NOMO-1 treated with DMSO at 0.1 percent for 48 hours (cell line): ENCODE measurements at regions not wholly inside any gene's neighbourhood (a gene's known extent, or its start where the extent isn't known, plus 50 kb on each side); places are given as distances from the start of the nearest gene placed in this dataset.

Experiments used
- DNase-seq: peaks from one replicate; lab custom pipeline; 2025; ENCODE audit not compliant: unreplicated experiment; lab: John Stamatoyannopoulos, UW

- no peak for DNase-seq
These were observed 133.5 kb upstream of the ONECUT1 start for GRCh38 chr15:52923626-52924025.

DNA sequence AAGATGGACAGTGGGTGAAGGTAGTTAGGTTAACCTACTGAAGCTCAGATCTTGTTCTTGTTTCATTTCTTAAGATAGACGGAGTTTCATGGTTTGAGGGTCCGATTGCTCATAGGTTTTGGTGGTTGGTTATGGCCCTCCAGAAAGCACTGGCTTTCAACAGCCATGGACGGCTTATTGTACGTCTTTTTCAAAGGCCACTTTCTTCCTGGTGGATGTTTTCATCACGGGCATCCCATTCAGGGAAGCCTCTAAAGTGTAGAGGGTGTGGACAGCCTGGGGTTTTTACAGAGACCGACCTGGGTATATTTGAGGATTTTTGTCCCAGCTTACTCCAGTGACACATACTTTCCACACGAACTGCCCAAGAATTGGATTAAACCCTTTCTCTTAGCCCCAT, 132.7 kb upstream of the ONECUT1 start:
- DNase-seq = no peak

DNA sequence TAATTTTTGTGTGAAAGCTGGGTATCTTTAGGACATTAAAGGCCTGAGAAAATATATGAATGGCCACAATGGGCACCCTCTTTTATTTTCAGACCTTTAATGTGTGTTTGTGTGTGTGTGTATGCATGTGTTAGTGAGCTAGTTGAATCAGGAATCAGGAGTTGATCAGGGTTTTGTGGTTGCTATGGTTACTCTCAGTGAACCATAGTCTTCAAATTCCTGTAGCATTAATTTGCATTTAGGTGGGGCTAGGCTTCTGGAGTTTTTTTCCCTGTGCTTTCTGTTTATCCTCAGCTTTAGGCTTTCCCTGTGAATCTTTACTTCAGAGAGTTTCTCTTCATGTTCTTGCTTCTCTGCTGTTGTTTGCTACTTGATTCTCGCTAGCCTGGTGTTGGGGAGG, 122.0 kb upstream of the ONECUT1 start:
- no peak for DNase-seq

GRCh38 chr15:52893338-52893737, 103.2 kb upstream of the ONECUT1 start:
- DNase-seq = no peak

DNA sequence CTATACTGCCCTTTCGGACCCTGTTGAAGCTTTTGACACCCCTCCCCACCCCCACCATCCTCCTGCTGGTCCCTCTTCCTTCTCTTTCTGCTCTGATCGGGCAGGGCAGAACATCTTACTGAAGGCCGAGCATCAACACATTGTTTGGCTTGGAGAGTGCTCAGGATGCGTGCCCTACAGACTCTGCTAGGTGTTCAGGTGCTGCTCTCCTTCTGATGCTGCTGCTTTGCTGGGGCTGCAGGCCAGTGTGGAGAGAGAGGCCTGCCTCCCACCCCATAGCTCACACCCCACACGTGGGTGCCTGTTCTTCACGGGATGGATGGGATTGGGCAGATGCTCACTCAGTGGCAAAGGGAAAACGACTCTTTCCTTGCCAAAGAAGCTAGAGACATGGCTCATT, 89.8 kb upstream of the ONECUT1 start:
- no peak for DNase-seq

DNA sequence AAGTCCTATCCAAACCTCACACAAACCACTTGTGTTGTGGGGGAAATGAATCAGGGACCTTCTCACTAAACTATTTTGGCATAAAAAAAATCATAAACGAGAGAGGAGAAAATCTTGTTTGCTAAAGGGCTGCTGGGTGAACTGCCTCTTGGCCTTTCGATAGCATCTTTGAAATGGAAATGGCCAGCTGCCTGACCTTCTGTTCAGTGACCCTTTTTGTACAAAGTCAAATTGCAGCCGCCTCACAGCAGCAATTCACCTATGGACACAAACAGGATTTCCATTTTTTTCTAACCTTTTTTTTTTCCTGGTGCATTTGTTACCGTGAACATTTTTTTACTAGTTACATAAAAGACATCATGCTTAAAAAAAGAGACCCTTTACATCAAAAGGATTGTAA, 89.0 kb upstream of the ONECUT1 start:
- no peak for DNase-seq

DNA sequence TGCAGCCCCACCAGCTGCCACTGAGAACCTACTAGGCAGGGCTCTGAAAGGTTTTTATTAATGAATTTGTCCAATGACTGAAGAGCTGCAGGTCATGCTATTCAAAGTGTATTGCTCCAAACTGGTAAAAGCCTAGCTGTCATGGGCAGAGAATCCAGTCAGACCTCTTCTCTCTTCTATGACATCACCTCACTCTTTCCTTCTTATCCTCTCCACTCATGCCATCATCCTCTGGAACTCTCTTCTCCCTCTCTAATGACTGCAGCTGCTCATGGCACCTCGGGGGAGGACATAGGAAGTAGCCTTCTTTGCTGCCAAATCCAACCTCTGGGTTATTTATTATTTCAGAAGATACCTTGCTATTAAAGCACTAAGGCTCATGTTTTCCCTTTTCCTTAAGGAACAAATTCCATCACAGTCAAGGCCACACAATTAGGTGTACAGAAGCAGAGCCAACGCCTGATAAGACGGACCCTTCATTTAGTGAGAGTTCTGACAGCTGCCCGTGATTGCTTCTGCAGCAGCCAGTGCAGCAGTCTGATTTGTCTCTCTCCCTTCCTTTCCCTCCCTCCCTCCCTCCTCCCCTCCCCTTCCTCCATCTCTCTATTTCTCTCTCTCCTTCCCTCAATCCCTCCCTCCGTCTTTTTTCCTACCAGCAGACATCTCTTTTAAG, 87.0 kb upstream of the ONECUT1 start:
- DNase-seq = no peak

DNA sequence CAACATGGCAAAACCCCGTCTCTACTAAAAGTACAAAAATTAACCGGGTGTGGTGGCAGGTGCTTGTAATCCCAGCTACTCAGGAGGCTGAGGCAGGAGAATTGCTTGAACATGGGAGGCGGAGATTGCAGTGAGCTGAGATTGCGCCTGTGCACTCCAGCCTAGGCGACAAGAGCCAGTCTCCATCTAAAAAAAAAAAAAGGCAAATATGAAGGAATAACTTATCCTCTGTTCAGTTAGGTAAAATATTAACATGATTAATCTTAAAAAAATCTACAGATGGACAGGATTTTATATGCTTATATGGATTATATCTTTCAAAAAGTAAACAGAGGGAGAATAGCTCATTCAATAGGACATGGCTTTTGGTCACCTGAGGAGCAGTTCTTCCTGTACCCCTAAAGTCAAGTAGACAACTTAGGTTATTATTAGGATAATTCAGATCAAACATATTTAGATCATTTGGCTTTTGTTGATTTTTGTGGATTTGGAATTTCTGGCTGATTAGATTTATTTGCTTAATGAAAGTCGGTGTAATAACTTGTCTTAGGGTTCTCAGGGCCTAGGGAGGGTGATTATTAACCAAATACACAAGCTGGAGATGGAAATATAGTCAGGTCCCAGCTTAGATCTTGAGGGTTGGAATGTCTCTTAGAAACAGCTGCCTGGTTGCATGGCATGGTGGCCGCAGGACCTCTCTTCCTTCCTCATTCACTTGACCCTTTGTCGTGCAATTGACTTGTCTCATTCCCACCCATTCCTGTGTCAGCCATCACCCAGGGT, 82.1 kb upstream of the ONECUT1 start:
- DNase-seq = no peak

GRCh38 chr15:52870015-52870414, 79.9 kb upstream of the ONECUT1 start:
- no peak for DNase-seq

- no peak for DNase-seq
These were observed 76.6 kb upstream of the ONECUT1 start for GRCh38 chr15:52866698-52867097.

GRCh38 chr15:52862677-52863076, 72.5 kb upstream of the ONECUT1 start:
- DNase-seq = no peak

GRCh38 chr15:52858782-52859176, 68.6 kb upstream of the ONECUT1 start:
- DNase-seq = no peak

GRCh38 chr15:52857937-52858781, 68.0 kb upstream of the ONECUT1 start:
- DNase-seq = no peak

DNA sequence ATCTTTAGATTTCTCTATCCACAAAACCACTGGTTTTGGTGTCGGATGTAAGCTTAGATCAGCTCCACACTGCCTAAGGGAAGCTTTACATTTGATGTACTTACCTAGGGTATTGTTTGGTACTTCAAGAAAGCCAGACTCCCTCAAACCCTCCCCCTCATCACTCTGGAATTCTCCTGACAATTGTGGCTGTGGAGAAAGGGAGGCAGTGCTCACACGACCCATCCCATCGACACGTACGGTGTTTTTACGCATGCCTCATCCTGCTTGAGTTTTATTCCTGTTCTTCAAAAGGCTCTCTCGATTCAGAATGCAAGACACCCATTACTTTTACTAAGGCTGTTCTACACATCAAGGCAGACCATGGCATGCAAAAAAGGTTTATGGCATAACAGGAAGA, 67.3 kb upstream of the ONECUT1 start:
- DNase-seq = no peak

DNA sequence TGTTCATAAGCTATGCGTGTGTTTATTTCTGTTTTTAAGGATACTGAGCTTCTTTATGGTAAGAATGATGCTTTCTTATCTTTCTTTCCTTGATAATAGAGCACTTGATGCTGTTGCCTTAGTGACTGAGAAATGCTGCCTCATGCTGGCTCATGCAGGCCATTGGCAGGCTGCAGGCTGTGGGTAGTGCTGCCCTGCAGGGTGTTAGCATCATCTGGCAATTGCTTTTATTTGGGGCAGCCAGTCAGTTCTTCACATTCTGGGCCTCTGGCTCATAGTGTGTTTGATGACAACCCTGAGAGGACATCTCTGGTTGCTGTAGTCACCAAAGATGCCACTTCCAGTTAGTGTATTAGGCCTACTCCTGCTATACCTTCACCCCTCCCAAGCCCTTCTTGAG, 66.2 kb upstream of the ONECUT1 start:
- no peak for DNase-seq

GRCh38 chr15:52855157-52855556, 65.0 kb upstream of the ONECUT1 start:
- no peak for DNase-seq

- DNase-seq = no peak
These were observed 54.7 kb upstream of the ONECUT1 start for GRCh38 chr15:52844823-52845222.
